ENCODE measurements at regions not wholly inside any gene's neighbourhood (a gene's known extent, or its start where the extent isn't known, plus 50 kb on each side); places are given as distances from the start of the nearest gene placed in this dataset.

GRCh38 chr7:68423356-68423755 is 1174.9 kb upstream of the AUTS2 start:
- intact Hi-C loops (cut with DNase I): no loop called here
- H3K27me3 ChIP-seq: no peaks in the 10 kb centered on the region
- no peaks in the 10 kb centered on the region for H3K9me3 ChIP-seq
- no peaks in the 10 kb centered on the region for H3K4me1 ChIP-seq
- H3K27ac ChIP-seq: no peak overlapping the region
- H3K36me3 ChIP-seq: no peaks in the 10 kb centered on the region
- ATAC-seq (no peak), FAIRE-seq (no peak), DNase-seq (no peak)
- no peak overlapping the region for H3K4me3 ChIP-seq
- TF ChIP-seq CTCF (IDR thresholded peaks at IDR 0.05): no peak
- 53 to 74% methylated on average over 5 of the region's 5 CpGs for WGBS, 2 donors

GRCh38 chr7:68424658-68425297 is 1173.5 kb upstream of the AUTS2 start:
- no peak for FAIRE-seq
- TF ChIP-seq CTCF (IDR thresholded peaks at IDR 0.05): no peak

GRCh38 chr7:68425377-68425776 is 1172.9 kb upstream of the AUTS2 start:
- ATAC-seq (no peak), FAIRE-seq (no peak), DNase-seq (no peak)
- WGBS, 2 donors: 94 to 97% methylated on average over 6 of the region's 6 CpGs
- intact Hi-C loops (cut with DNase I): no loop called here
- Histone ChIP-seq H3K36me3 (no peaks in the 10 kb centered on the region), H3K4me1 (no peaks in the 10 kb centered on the region), H3K27me3 (no peaks in the 10 kb centered on the region), H3K27ac (no peak overlapping the region), H3K9me3 (no peaks in the 10 kb centered on the region), H3K4me3 (no peak overlapping the region)
- TF ChIP-seq CTCF (IDR thresholded peaks at IDR 0.05): no peak

More at GRCh38 chr7:68424658-68425297, 1173.5 kb upstream of the AUTS2 start:
- no peaks in the 10 kb centered on the region for H3K27me3 ChIP-seq
- DNase-seq: no peak
- no peak overlapping the region for H3K4me3 ChIP-seq
- intact Hi-C loops (cut with DNase I): no loop called here
- peak in 1 of 4 donors; percentile 46 for ATAC-seq
- no peaks in the 10 kb centered on the region for H3K4me1 ChIP-seq
- H3K36me3 ChIP-seq: no peaks in the 10 kb centered on the region
- no peaks in the 10 kb centered on the region for H3K9me3 ChIP-seq
- WGBS, 2 donors: 53 to 60% methylated on average over 4 of the region's 4 CpGs
- no peak overlapping the region for H3K27ac ChIP-seq

- FAIRE-seq (no peak), ATAC-seq (no peak), DNase-seq (no peak)
- H3K27me3 ChIP-seq: no peaks in the 10 kb centered on the region
- no peaks in the 10 kb centered on the region for H3K36me3 ChIP-seq
- H3K4me1 ChIP-seq: no peaks in the 10 kb centered on the region
- intact Hi-C loops (cut with DNase I): no loop called here
- no peak for TF ChIP-seq CTCF (IDR thresholded peaks at IDR 0.05)
- H3K27ac ChIP-seq: no peak overlapping the region
- 65 to 78% methylated on average over 8 of the region's 8 CpGs for WGBS, 2 donors
- H3K9me3 ChIP-seq: no peaks in the 10 kb centered on the region
- H3K4me3 ChIP-seq: no peak overlapping the region
Observed at GRCh38 chr7:68429411-68430117, 1168.7 kb upstream of the AUTS2 start.

GRCh38 chr7:68432585-68432984 is 1165.7 kb upstream of the AUTS2 start:
- no peak for TF ChIP-seq CTCF (IDR thresholded peaks at IDR 0.05)
- no peak overlapping the region for H3K27ac ChIP-seq
- H3K36me3 ChIP-seq: no peaks in the 10 kb centered on the region
- no peak overlapping the region for H3K4me3 ChIP-seq
- H3K9me3 ChIP-seq: no peaks in the 10 kb centered on the region
- DNase-seq (no peak), ATAC-seq (no peak), FAIRE-seq (no peak)
- 70 to 89% methylated on average over 4 of the region's 4 CpGs for WGBS, 2 donors
- no peaks in the 10 kb centered on the region for H3K4me1 ChIP-seq
- no peaks in the 10 kb centered on the region for H3K27me3 ChIP-seq
- intact Hi-C loops (cut with DNase I): no loop called here

All from pancreas (tissue), 10 donors.